Activated gamma-delta T cell (primary cell): ENCODE measurements at regions not wholly inside any gene's neighbourhood (a gene's known extent, or its start where the extent isn't known, plus 50 kb on each side); places are given as distances from the start of the nearest gene placed in this dataset.

Experiments
- DNase-seq: peaks from one replicate; lab custom pipeline; 2025; lab: John Stamatoyannopoulos, UW

- DNase-seq = no peak
These were observed 246.9 kb upstream of the LRIG1 start for GRCh38 chr3:66747696-66748095.

GRCh38 chr3:66748175-66748876 lies 247.5 kb upstream of the LRIG1 start:
- DNase-seq = no peak

- no peak for DNase-seq
These were observed 246.3 kb upstream of the KBTBD8 start for GRCh38 chr3:66751842-66752241.

GRCh38 chr3:66753670-66754069 lies 244.4 kb upstream of the KBTBD8 start:
- no peak for DNase-seq

GRCh38 chr3:66754613-66755012 lies 243.5 kb upstream of the KBTBD8 start:
- DNase-seq = no peak

- no peak for DNase-seq
These were observed 242.2 kb upstream of the KBTBD8 start for GRCh38 chr3:66755924-66756323.

GRCh38 chr3:66756468-66757036 lies 241.6 kb upstream of the KBTBD8 start:
- DNase-seq = no peak

- no peak for DNase-seq
These were observed 236.9 kb upstream of the KBTBD8 start for GRCh38 chr3:66761093-66761780.

GRCh38 chr3:66762916-66763693 lies 235.0 kb upstream of the KBTBD8 start:
- DNase-seq = no peak

- DNase-seq = no peak
These were observed 220.0 kb upstream of the KBTBD8 start for GRCh38 chr3:66778107-66778506.

GRCh38 chr3:66778777-66779176 lies 219.3 kb upstream of the KBTBD8 start:
- DNase-seq = no peak

- DNase-seq = no peak
These were observed 212.8 kb upstream of the KBTBD8 start for GRCh38 chr3:66785191-66785909.

- DNase-seq = no peak
These were observed 208.4 kb upstream of the KBTBD8 start for GRCh38 chr3:66789580-66790237.

- DNase-seq = no peak
These were observed 206.0 kb upstream of the KBTBD8 start for GRCh38 chr3:66792086-66792485.

- no peak for DNase-seq
These were observed 202.7 kb upstream of the KBTBD8 start for GRCh38 chr3:66795365-66795764.

GRCh38 chr3:66796343-66796742 lies 201.8 kb upstream of the KBTBD8 start:
- no peak for DNase-seq

- DNase-seq = no peak
These were observed 200.1 kb upstream of the KBTBD8 start for GRCh38 chr3:66797889-66798560.

GRCh38 chr3:66800941-66801545 lies 197.1 kb upstream of the KBTBD8 start:
- DNase-seq = no peak

- no peak for DNase-seq
These were observed 194.9 kb upstream of the KBTBD8 start for GRCh38 chr3:66803206-66803605.
